ENCODE measurements at regions not wholly inside any gene's neighbourhood (a gene's known extent, or its start where the extent isn't known, plus 50 kb on each side); places are given as distances from the start of the nearest gene placed in this dataset.

DNA sequence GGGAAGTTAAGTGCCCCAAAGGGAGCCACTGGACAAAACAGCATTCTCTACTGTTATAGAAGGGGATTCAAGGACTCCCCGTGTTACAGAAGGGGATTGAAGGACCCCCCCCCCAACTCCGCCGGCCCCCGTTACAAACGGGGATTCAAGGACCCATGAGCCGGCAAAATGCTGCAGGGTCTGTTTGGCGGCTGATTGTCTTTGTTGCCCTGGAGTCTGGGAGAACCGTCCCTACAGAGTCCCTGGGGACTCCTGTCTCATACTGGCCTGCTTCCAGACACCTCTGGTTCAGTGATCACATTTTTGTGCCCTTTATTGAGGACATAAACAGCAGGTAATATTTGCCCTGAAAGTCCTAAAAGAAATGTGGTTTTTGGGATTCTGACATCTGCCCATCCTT lies 96.4 kb downstream of the SYF2 start:
- Mint-ChIP-seq H3K36me3 (ENCODE audit: low read depth) (no peaks in the 10 kb centered on the region), H3K4me1 (peaks cover 22% of the 10 kb centered on the region), H3K27me3 (ENCODE audit: low read depth) (peaks cover 29% of the 10 kb centered on the region), H3K9me3 (no peaks in the 10 kb centered on the region), H3K27ac (no peak overlapping the region), H3K4me3 (no peak overlapping the region)
- TF ChIP-seq, protein P1, sequence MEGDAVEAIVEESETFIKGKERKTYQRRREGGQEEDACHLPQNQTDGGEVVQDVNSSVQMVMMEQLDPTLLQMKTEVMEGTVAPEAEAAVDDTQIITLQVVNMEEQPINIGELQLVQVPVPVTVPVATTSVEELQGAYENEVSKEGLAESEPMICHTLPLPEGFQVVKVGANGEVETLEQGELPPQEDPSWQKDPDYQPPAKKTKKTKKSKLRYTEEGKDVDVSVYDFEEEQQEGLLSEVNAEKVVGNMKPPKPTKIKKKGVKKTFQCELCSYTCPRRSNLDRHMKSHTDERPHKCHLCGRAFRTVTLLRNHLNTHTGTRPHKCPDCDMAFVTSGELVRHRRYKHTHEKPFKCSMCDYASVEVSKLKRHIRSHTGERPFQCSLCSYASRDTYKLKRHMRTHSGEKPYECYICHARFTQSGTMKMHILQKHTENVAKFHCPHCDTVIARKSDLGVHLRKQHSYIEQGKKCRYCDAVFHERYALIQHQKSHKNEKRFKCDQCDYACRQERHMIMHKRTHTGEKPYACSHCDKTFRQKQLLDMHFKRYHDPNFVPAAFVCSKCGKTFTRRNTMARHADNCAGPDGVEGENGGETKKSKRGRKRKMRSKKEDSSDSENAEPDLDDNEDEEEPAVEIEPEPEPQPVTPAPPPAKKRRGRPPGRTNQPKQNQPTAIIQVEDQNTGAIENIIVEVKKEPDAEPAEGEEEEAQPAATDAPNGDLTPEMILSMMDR (IDR thresholded peaks at IDR 0.05; ENCODE audit: unreplicated experiment in 3 of 3), result no peak

DNA sequence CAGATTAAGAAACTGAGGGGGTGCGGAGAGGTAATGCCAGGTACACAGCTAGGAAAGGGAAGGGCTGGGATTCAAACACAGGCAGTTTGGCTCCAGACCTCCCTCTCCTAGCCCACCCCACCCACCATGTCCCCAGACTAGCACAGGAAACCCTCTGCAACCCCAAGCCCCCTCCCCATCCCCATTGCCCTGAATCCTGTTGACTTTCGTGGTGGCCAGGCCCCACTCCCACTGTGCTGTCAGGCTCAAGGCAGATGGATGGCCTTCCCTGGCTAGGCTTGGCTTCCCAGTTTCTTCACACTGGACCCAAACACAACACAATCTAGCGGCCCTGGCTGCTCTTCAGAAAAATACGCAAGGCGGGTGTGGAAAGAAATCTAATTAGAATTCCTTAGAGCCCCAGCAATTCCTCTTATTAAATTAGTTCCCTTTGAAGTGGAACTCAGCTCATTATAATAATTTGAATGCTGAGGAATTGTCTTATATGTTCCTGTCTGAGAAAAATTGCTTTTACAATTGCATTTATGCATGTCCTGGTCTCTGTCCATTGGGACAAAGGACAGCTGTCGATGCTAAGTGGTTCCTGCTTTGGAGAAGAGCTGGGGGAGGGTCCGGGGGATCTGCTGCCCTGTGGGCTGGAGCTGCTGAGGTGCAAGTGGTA lies 97.4 kb downstream of the SYF2 start:
- no peaks in the 10 kb centered on the region for H3K9me3 Mint-ChIP-seq
- TF ChIP-seq, protein P1 (IDR thresholded peaks at IDR 0.05; ENCODE audit: unreplicated experiment in 3 of 3), result no peak
- no peaks in the 10 kb centered on the region for H3K36me3 Mint-ChIP-seq (ENCODE audit: low read depth)
- peak overlapping the region; percentile 64 to 89 (median 82) for H3K27ac Mint-ChIP-seq
- peaks cover 22% of the 10 kb centered on the region for H3K4me1 Mint-ChIP-seq
- H3K4me3 Mint-ChIP-seq, result no peak overlapping the region
- peaks cover 24% of the 10 kb centered on the region for H3K27me3 Mint-ChIP-seq (ENCODE audit: low read depth)

DNA sequence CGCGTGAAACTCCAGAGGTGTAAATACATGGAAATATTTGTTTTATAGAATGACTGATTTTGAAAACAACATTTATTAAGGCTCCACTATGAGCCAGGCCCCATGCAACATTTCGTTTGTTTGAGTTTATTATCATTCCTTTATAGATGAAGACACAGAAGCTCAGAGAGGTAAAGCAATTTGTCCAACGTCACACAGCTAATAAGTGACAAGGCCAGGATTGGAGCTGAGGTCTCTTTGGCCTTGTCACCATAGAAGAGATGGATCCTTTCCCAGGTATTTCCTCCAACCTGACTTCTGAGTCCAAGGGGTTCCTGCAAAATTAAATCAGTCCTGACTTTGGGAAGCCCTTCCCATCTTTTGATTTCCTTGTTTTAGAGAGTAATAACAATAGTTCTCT lies 98.0 kb downstream of the SYF2 start:
- Mint-ChIP-seq H3K27me3 (ENCODE audit: low read depth) (peaks cover 18% of the 10 kb centered on the region), H3K9me3 (no peaks in the 10 kb centered on the region), H3K4me3 (no peak overlapping the region), H3K4me1 (peaks cover 22% of the 10 kb centered on the region), H3K27ac (no peak overlapping the region), H3K36me3 (ENCODE audit: low read depth) (no peaks in the 10 kb centered on the region)
- TF ChIP-seq, protein P1 (IDR thresholded peaks at IDR 0.05; ENCODE audit: unreplicated experiment in 3 of 3), result no peak

DNA sequence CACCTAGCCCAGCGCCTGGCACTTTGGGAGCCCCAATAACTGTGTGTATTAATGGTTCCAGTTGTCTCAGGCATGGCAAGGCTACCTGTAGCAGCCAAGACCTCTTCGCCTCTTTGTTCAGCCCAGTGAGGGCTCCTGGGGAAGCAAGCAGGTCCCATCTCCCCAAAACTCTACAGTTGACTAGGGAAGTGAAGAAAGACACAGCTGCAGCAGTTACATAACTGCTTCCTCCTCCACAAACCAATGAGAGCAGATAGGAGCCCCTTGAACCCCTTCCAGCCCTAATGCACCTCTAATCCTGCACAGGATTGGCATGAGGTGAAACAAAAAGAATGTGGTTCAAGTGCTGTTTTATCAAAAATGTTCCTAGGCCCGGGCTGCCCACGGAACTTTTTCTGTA lies 100.5 kb downstream of the SYF2 start:
- peaks cover 11% of the 10 kb centered on the region for H3K27me3 Mint-ChIP-seq (ENCODE audit: low read depth)
- no peak overlapping the region for H3K4me3 Mint-ChIP-seq
- H3K9me3 Mint-ChIP-seq, result no peaks in the 10 kb centered on the region

DNA sequence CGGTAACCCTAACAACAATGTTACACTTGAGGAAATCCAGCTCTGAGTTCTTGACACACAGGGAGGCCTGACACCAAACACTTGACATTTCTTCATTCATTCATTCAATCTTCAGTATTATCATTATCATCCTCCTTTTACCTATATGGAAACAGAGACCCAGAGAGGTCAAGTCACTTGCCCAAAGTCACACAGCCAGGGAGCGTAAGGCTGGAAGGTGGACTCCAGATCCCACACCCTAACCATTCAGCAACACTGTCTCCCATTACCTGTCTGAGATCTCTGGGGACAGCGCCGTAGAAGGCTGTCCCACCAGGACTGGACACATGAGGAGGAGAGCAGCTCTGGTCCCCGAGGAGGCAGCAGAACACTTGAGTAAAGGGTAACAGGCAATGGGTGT lies 101.4 kb downstream of the SYF2 start:
- H3K27ac Mint-ChIP-seq, result no peak overlapping the region
- H3K4me3 Mint-ChIP-seq, result no peak overlapping the region
- no peaks in the 10 kb centered on the region for H3K36me3 Mint-ChIP-seq (ENCODE audit: low read depth)
- TF ChIP-seq, protein P1 (IDR thresholded peaks at IDR 0.05; ENCODE audit: unreplicated experiment in 3 of 3), result no peak
- peaks cover 16% of the 10 kb centered on the region for H3K4me1 Mint-ChIP-seq
- H3K9me3 Mint-ChIP-seq, result no peaks in the 10 kb centered on the region
- peaks cover 11% of the 10 kb centered on the region for H3K27me3 Mint-ChIP-seq (ENCODE audit: low read depth)

More for the DNA sequence above, 100.5 kb downstream of the SYF2 start:
- no peaks in the 10 kb centered on the region for H3K36me3 Mint-ChIP-seq (ENCODE audit: low read depth)
- no peak overlapping the region for H3K27ac Mint-ChIP-seq
- TF ChIP-seq, protein P1 (IDR thresholded peaks at IDR 0.05; ENCODE audit: unreplicated experiment in 3 of 3), result no peak
- peaks cover 16% of the 10 kb centered on the region for H3K4me1 Mint-ChIP-seq

DNA sequence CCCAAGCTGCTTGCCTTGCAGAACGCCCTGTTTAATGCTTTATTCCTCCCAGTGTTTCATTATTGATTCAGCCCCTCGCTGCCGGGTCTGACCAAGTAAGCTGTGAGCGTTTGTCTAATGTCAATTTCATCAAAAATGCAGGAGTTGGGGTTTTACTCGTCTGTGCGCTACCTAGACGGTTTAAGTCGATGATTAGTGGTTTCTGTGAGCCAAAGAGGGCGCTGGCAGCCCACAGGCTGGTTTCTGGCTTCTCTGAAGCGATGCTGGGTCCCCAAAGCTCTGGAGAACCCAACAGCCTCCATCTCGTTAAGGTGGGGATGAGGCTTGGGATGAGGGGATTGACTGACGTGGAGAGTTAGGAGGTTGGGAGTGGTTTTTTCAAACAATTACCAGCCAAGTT lies 102.9 kb downstream of the SYF2 start:
- no peak overlapping the region for H3K4me3 Mint-ChIP-seq
- no peak overlapping the region for H3K27ac Mint-ChIP-seq
- H3K4me1 Mint-ChIP-seq, result peaks cover 8% of the 10 kb centered on the region
- H3K36me3 Mint-ChIP-seq (ENCODE audit: low read depth), result no peaks in the 10 kb centered on the region
- peaks cover 11% of the 10 kb centered on the region for H3K27me3 Mint-ChIP-seq (ENCODE audit: low read depth)
- TF ChIP-seq, protein P1 (IDR thresholded peaks at IDR 0.05; ENCODE audit: unreplicated experiment in 3 of 3), result no peak
- no peaks in the 10 kb centered on the region for H3K9me3 Mint-ChIP-seq

All from nephron (organoid).